PC-3 (cell line): ENCODE measurements at regions not wholly inside any gene's neighbourhood (a gene's known extent, or its start where the extent isn't known, plus 50 kb on each side); places are given as distances from the start of the nearest gene placed in this dataset.

Experiments used
- ATAC-seq: fragments of 200-7000 bp; cut with Tn5 transposase; 2 replicates; pipeline ENCODE4 v1.9.1; 2020; ENCODE audit warnings: mild to moderate bottlenecking, moderate library complexity
- BruUV-seq: library from RNA; stranded (reverse); fragments of 400-500 nt; replicated peaks from 2 replicates; lab custom pipeline; 2021; lab: Mats Ljungman, UMichigan
- CTCF ChIA-PET: fragments of 300-600 bp; sonication (Branson Sonifier 250); formaldehyde crosslinking; loops from one replicate; lab custom pipeline; 2022; ENCODE audit warnings: antibody characterized with exemption; lab: Charles Lee
- POLR2A ChIA-PET: fragments of 300-600 bp; sonication (Branson Sonifier 250); formaldehyde crosslinking; loops from one replicate; lab custom pipeline; 2022; ENCODE audit warnings: antibody characterized with exemption; ENCODE audit not compliant: unreplicated experiment; lab: Charles Lee
- DNase-seq: peaks from one replicate; pipeline ENCODE4 v3.0.0-alpha.2; 2015
- H2AFZ ChIP-seq: fragments of 300-600 bp; sonication (generic); 2 replicates; pipeline ENCODE4 v1.6.0; 2016; ENCODE audit warnings: antibody characterized with exemption, low read length
- H3F3A ChIP-seq: fragments of 300-600 bp; sonication (generic); one replicate; pipeline ENCODE4 v1.6.0; 2017; ENCODE audit warnings: antibody characterized with exemption, low read length, control low read depth, mild to moderate bottlenecking; ENCODE audit not compliant: unreplicated experiment
- H3K27ac ChIP-seq: fragments of 300-600 bp; sonication (generic); 2 replicates; pipeline ENCODE4 v1.5.1; 2016; ENCODE audit warnings: mild to moderate bottlenecking, low read length
- H3K27me3 ChIP-seq: fragments of 300-600 bp; sonication (generic); 2 replicates; pipeline ENCODE4 v1.6.1; 2016; ENCODE audit warnings: low read length, mixed read lengths
- H3K36me3 ChIP-seq: fragments of 300-600 bp; sonication (generic); 2 replicates; pipeline ENCODE4 v1.6.1; 2016; ENCODE audit warnings: low read depth, mixed run types, low read length, mixed read lengths
- H3K4me1 ChIP-seq: fragments of 300-600 bp; sonication (generic); 2 replicates; pipeline ENCODE4 v1.5.1; 2016; ENCODE audit warnings: low read length; ENCODE audit not compliant: insufficient read depth
- H3K4me2 ChIP-seq: fragments of 300-600 bp; sonication (generic); 2 replicates; pipeline ENCODE4 v1.6.0; 2016; ENCODE audit warnings: low read length
- H3K4me3 ChIP-seq: fragments of 300-600 bp; sonication (generic); 2 replicates; pipeline ENCODE4 v1.5.1; 2016; ENCODE audit warnings: mild to moderate bottlenecking, low read length, mixed read lengths
- H3K79me2 ChIP-seq: fragments of 300-600 bp; sonication (generic); 2 replicates; pipeline ENCODE4 v1.6.1; 2017; ENCODE audit warnings: low read length, mixed read lengths
- H3K9ac ChIP-seq: fragments of 300-600 bp; sonication (generic); 2 replicates; pipeline ENCODE4 v1.6.0; 2016; ENCODE audit warnings: mild to moderate bottlenecking, low read length
- H3K9me2 ChIP-seq: fragments of 300-600 bp; sonication (generic); replicated peaks from 2 replicates; pipeline ENCODE4 v1.6.1; 2016; ENCODE audit warnings: mixed run types, low read length, mixed read lengths
- H3K9me3 ChIP-seq: fragments of 300-600 bp; sonication (generic); 2 replicates; pipeline ENCODE4 v1.6.1; 2016; ENCODE audit warnings: low read length, mixed read lengths
- H4K20me1 ChIP-seq: fragments of 300-600 bp; sonication (generic); 2 replicates; pipeline ENCODE4 v1.6.1; 2016; ENCODE audit warnings: low read length, mixed read lengths
- CTCF ChIP-seq: fragments of 300-600 bp; sonication (generic); conservative IDR thresholded peaks from 2 replicates; pipeline ENCODE4 v1.5.1; 2017; ENCODE audit warnings: antibody characterized with exemption, low read depth, mild to moderate bottlenecking, low read length
- EZH2 ChIP-seq: fragments of 300-600 bp; sonication (generic); IDR thresholded peaks from one replicate; pipeline ENCODE4 v1.6.1; 2017; ENCODE audit warnings: antibody characterized with exemption, mild to moderate bottlenecking, low read length; ENCODE audit not compliant: unreplicated experiment
- EZH2phosphoT487 ChIP-seq: fragments of 300-600 bp; sonication (generic); IDR thresholded peaks from 2 replicates; pipeline ENCODE4 v1.6.1; 2018; ENCODE audit warnings: mild to moderate bottlenecking, antibody characterized with exemption, low read length, borderline replicate concordance
- intact Hi-C: fragments of 100-400 bp; cut with micrococcal nuclease; formaldehyde crosslinking; loops from 2 replicates; pipeline ENCODE4 v1.9.0; 2023

- ATAC-seq, result no peak
- BruUV-seq, result no TSS peak
- H3K4me2 ChIP-seq, result no peak overlapping the region
- no peaks in the 10 kb centered on the region for H3K79me2 ChIP-seq
- H3K9me3 ChIP-seq, result no peaks in the 10 kb centered on the region
- no peaks in the 10 kb centered on the region for H3K4me1 ChIP-seq
- peaks cover 9% of the 10 kb centered on the region; the same call in 1 of the 2 replicates for H3K27me3 ChIP-seq
- no peaks in the 10 kb centered on the region for H3K9me2 ChIP-seq
- no peaks in the 10 kb centered on the region for H3F3A ChIP-seq
- TF ChIP-seq EZH2 (no peak), CTCF (peak; percentile 52)
- H4K20me1 ChIP-seq, result no peaks in the 10 kb centered on the region
- intact Hi-C loops, result no loop called here
- CTCF ChIA-PET, result interaction anchor here (0.6 kb wide), 1 partner anchor 298 kb away, joined by 9 read pairs; no protein-coding TSS in a partner anchor
- no peak overlapping the region for H2AFZ ChIP-seq
- no peak overlapping the region for H3K27ac ChIP-seq
- peak; percentile 56 for DNase-seq
- H3K9ac ChIP-seq, result no peak overlapping the region
- no peak overlapping the region for H3K4me3 ChIP-seq
- POLR2A ChIA-PET, result no interaction called here
- no peaks in the 10 kb centered on the region for H3K36me3 ChIP-seq
Observed at GRCh38 chr2:13046557-13047165, 329.9 kb downstream of the TRIB2 start.

GRCh38 chr2:13050764-13051163 is 334.0 kb downstream of the TRIB2 start:
- intact Hi-C loops, result no loop called here
- no peaks in the 10 kb centered on the region for H3K9me2 ChIP-seq
- ATAC-seq (no peak), DNase-seq (no peak)
- H3K4me1 ChIP-seq, result no peaks in the 10 kb centered on the region
- TF ChIP-seq EZH2, result no peak
- no peak for TF ChIP-seq EZH2phosphoT487
- TF ChIP-seq CTCF, result no peak
- ChIA-PET POLR2A (no interaction called here), CTCF (interaction anchor here (0.6 kb wide), 1 partner anchor 51 kb away, joined by 3 read pairs; no protein-coding TSS in a partner anchor)
- no peak overlapping the region for H3K4me2 ChIP-seq
- H4K20me1 ChIP-seq, result no peaks in the 10 kb centered on the region
- BruUV-seq, result no TSS peak
- no peak overlapping the region for H3K9ac ChIP-seq
- H3K27me3 ChIP-seq, result 0 out of 2 replicates have a peak, but pooled peaks cover 6% of the 10 kb centered on the region
- H2AFZ ChIP-seq, result no peak overlapping the region
- H3K27ac ChIP-seq, result no peak overlapping the region
- no peaks in the 10 kb centered on the region for H3K36me3 ChIP-seq
- H3K9me3 ChIP-seq, result no peaks in the 10 kb centered on the region
- no peaks in the 10 kb centered on the region for H3K79me2 ChIP-seq
- no peak overlapping the region for H3K4me3 ChIP-seq
- H3F3A ChIP-seq, result no peaks in the 10 kb centered on the region

GRCh38 chr2:13052547-13052946 is 335.8 kb downstream of the TRIB2 start:
- no peak overlapping the region for H2AFZ ChIP-seq
- no peaks in the 10 kb centered on the region for H4K20me1 ChIP-seq
- no peak overlapping the region for H3K27ac ChIP-seq
- H3K9me3 ChIP-seq, result no peaks in the 10 kb centered on the region
- intact Hi-C loops, result no loop called here
- no peaks in the 10 kb centered on the region for H3F3A ChIP-seq
- no peak overlapping the region for H3K4me3 ChIP-seq
- ChIA-PET POLR2A (no interaction called here), CTCF (no interaction called here)
- no peaks in the 10 kb centered on the region for H3K79me2 ChIP-seq
- H3K4me1 ChIP-seq, result no peaks in the 10 kb centered on the region
- DNase-seq (no peak), ATAC-seq (no peak)
- BruUV-seq, result no TSS peak
- no peak overlapping the region for H3K9ac ChIP-seq
- H3K27me3 ChIP-seq, result 0 out of 2 replicates have a peak, but pooled peaks cover 6% of the 10 kb centered on the region
- no peaks in the 10 kb centered on the region for H3K9me2 ChIP-seq
- H3K4me2 ChIP-seq, result no peak overlapping the region
- no peak for TF ChIP-seq EZH2
- TF ChIP-seq EZH2phosphoT487, result no peak
- no peak for TF ChIP-seq CTCF
- no peaks in the 10 kb centered on the region for H3K36me3 ChIP-seq
